Stimulated activated effector memory CD8-positive, alpha-beta T cell treated with anti-CD3 and anti-CD28 coated beads, Interleukin-12 subunit alpha, Interleukin-12 subunit beta, amount 100 ng/mL, for 72 hours (primary cell): ENCODE measurements at regions not wholly inside any gene's neighbourhood (a gene's known extent, or its start where the extent isn't known, plus 50 kb on each side); places are given as distances from the start of the nearest gene placed in this dataset.
"Not testable (repeated sequence)": the region's sequence is repeated elsewhere in the genome, so short reads cannot be mapped to it uniquely, and the experiment has no call there.

Source experiments
- ATAC-seq: fragments of 150-1000 bp; cut with Tn5 transposase; 2 replicates; pipeline ENCODE4 v1.10.0; 2021
- DNase-seq, 2 donors: peaks; one replicate each; pipeline ENCODE4 v3.0.0; 2021 to 2022; ENCODE audit warnings: low spot score in 2 of 2
- H3K27ac Mint-ChIP-seq: one replicate; pipeline ENCODE4 v1.8.0; 2022; ENCODE audit warnings: mild to moderate bottlenecking, mixed read lengths
- H3K36me3 Mint-ChIP-seq: one replicate; pipeline ENCODE4 v1.8.0; 2022; ENCODE audit warnings: mild to moderate bottlenecking, mixed read lengths
- H3K4me1 Mint-ChIP-seq: one replicate; pipeline ENCODE4 v1.8.0; 2022; ENCODE audit warnings: mixed read lengths
- H3K4me3 Mint-ChIP-seq: one replicate; pipeline ENCODE4 v1.8.0; 2022; ENCODE audit warnings: mild to moderate bottlenecking, mixed read lengths
- H3K9me3 Mint-ChIP-seq: one replicate; pipeline ENCODE4 v1.8.0; 2022; ENCODE audit warnings: mixed read lengths

DNA sequence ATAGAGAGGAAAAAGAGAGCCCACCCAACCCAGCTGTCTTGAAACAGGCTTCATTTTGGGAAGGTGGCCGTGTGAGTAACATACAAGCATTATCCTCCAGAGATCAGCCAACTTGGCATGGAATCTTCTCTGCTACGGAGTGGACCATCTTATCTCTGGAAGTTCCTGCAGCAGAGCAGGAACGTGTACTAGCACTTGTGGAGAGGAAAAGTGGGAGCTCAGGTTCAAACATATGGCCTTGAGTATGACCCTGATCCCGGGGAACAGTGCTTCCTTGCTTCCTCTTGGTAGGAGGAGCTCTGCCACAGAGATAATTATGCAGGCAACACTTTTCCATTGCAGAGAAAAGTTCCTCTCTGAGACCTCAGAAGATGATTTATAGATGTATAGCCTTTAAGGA lies 490.4 kb upstream of the ACO1 start:
- DNase-seq (no peak), ATAC-seq (no peak)
- Mint-ChIP-seq H3K4me3 (no peak overlapping the region), H3K36me3 (no peaks in the 10 kb centered on the region), H3K27ac (no peak overlapping the region), H3K4me1 (no peaks in the 10 kb centered on the region), H3K9me3 (peaks cover 3% of the 10 kb centered on the region)

GRCh38 chr9:31908158-31908890 lies 476.1 kb upstream of the ACO1 start:
- DNase-seq (no peak), ATAC-seq (no peak)
- peaks cover 4% of the 10 kb centered on the region for H3K4me1 Mint-ChIP-seq
- H3K9me3 Mint-ChIP-seq = no peaks in the 10 kb centered on the region
- no peak overlapping the region for H3K4me3 Mint-ChIP-seq
- H3K27ac Mint-ChIP-seq = no peak overlapping the region
- no peaks in the 10 kb centered on the region for H3K36me3 Mint-ChIP-seq

DNA sequence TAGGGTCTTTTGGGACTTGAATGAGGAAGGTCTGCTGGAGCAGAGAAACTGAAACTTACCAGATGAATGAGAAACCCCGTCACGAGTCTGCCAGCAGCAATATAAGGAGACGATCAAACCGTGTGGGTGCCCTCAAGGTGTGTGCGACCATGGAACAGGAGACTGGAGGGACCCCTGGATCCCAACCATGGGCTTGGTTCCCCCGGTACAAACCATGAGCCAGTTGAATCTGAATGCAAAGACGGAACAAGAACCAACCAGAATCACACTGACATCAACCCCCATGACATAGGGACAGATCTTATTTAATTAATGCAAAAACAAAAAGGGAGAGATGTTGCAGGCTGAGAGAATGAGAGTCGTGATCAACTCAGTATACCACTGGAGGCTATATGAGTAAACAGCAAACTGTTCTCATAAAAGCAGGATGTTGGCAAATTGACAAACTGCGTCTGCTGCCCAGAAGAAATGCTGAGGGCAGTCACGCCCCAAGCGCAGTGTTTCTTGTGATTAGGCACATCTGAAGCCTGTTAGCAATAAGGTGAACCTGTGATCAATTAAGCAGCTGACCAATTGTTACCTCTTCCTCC lies 475.5 kb upstream of the ACO1 start:
- no peaks in the 10 kb centered on the region for H3K36me3 Mint-ChIP-seq
- ATAC-seq = no peak
- DNase-seq = no peak
- H3K27ac Mint-ChIP-seq = no peak overlapping the region
- no peaks in the 10 kb centered on the region for H3K9me3 Mint-ChIP-seq
- peaks cover 4% of the 10 kb centered on the region for H3K4me1 Mint-ChIP-seq
- H3K4me3 Mint-ChIP-seq = no peak overlapping the region

GRCh38 chr9:31912636-31913035 lies 471.8 kb upstream of the ACO1 start:
- no peak overlapping the region for H3K27ac Mint-ChIP-seq
- ATAC-seq (no peak), DNase-seq (no peak)
- no peaks in the 10 kb centered on the region for H3K36me3 Mint-ChIP-seq
- no peak overlapping the region for H3K4me3 Mint-ChIP-seq
- peaks cover 4% of the 10 kb centered on the region for H3K4me1 Mint-ChIP-seq
- H3K9me3 Mint-ChIP-seq = no peaks in the 10 kb centered on the region

- no peak overlapping the region for H3K27ac Mint-ChIP-seq
- ATAC-seq (no peak), DNase-seq (no peak)
- H3K4me3 Mint-ChIP-seq = no peak overlapping the region
- no peaks in the 10 kb centered on the region for H3K36me3 Mint-ChIP-seq
- no peaks in the 10 kb centered on the region for H3K4me1 Mint-ChIP-seq
- H3K9me3 Mint-ChIP-seq = peaks cover 3% of the 10 kb centered on the region
Observed at GRCh38 chr9:31916591-31917241, 467.7 kb upstream of the ACO1 start.

DNA sequence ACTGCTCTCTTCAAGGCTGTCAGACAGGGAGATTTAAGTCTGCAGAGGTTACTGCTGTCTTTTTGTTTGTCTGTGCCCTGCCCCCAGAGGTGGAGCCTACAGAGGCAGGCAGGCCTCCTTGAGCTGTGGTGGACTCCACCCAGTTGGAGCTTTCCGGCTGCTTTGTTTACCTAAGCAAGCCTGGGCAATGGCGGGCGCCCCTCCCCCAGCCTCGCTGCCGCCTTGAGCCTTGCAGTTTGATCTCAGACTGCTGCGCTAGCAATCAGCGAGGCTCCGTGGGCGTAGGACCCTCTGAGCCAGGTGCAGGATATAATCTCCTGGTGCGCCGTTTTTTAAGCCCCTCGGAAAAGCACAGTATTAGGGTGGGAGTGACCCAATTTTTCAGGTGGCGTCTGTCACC lies 446.7 kb upstream of the ACO1 start:
- not testable (repeated sequence) for DNase-seq, H3K4me1 Mint-ChIP-seq, H3K9me3 Mint-ChIP-seq, H3K4me3 Mint-ChIP-seq, H3K36me3 Mint-ChIP-seq, H3K27ac Mint-ChIP-seq, ATAC-seq

DNA sequence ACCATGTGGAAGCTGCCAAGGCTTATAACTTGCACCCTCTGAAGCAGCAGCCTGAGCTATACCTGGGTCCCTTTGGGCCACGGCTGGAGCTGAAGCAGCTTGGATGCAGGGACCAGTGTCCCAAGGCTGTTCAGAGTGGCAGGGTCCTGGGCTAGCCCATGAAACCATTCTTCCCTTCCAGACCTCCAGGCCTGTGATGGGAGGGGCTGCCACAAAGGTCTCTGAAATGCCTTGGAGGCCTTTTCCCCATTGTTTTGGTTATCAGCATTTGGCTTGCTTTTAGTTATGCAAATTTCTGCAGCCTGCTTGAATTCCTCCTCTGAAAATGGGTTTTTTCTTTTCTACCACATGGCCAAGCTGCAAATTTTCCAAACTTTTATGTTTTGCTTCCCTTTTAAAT lies 433.7 kb upstream of the ACO1 start:
- ATAC-seq (no peak), DNase-seq (no peak)
- no peaks in the 10 kb centered on the region for H3K36me3 Mint-ChIP-seq
- no peak overlapping the region for H3K4me3 Mint-ChIP-seq
- no peaks in the 10 kb centered on the region for H3K9me3 Mint-ChIP-seq
- H3K27ac Mint-ChIP-seq = no peak overlapping the region
- H3K4me1 Mint-ChIP-seq = no peaks in the 10 kb centered on the region

GRCh38 chr9:31958572-31958971 lies 425.9 kb upstream of the ACO1 start:
- H3K4me3 Mint-ChIP-seq = no peak overlapping the region
- H3K4me1 Mint-ChIP-seq = no peaks in the 10 kb centered on the region
- DNase-seq (no peak), ATAC-seq (no peak)
- H3K36me3 Mint-ChIP-seq = no peaks in the 10 kb centered on the region
- no peak overlapping the region for H3K27ac Mint-ChIP-seq
- peaks cover 18% of the 10 kb centered on the region for H3K9me3 Mint-ChIP-seq

GRCh38 chr9:31969552-31969951 lies 414.9 kb upstream of the ACO1 start:
- Mint-ChIP-seq H3K9me3 (peaks cover 6% of the 10 kb centered on the region), H3K4me1 (no peaks in the 10 kb centered on the region), H3K36me3 (no peaks in the 10 kb centered on the region), H3K4me3 (no peak overlapping the region), H3K27ac (no peak overlapping the region)
- ATAC-seq = no peak
- DNase-seq = no peak

- no peaks in the 10 kb centered on the region for H3K36me3 Mint-ChIP-seq
- no peak for ATAC-seq
Observed at GRCh38 chr9:31983895-31984294, 400.5 kb upstream of the ACO1 start.

GRCh38 chr9:31996331-31996730 lies 388.1 kb upstream of the ACO1 start:
- DNase-seq (no peak), ATAC-seq (no peak)
- H3K4me3 Mint-ChIP-seq = no peak overlapping the region
- peaks cover 2% of the 10 kb centered on the region for H3K9me3 Mint-ChIP-seq
- H3K36me3 Mint-ChIP-seq = no peaks in the 10 kb centered on the region
- no peak overlapping the region for H3K27ac Mint-ChIP-seq
- H3K4me1 Mint-ChIP-seq = no peaks in the 10 kb centered on the region

More at GRCh38 chr9:31983895-31984294, 400.5 kb upstream of the ACO1 start:
- peaks cover 9% of the 10 kb centered on the region for H3K9me3 Mint-ChIP-seq
- H3K4me3 Mint-ChIP-seq = no peak overlapping the region
- H3K27ac Mint-ChIP-seq = no peak overlapping the region
- no peak for DNase-seq
- no peaks in the 10 kb centered on the region for H3K4me1 Mint-ChIP-seq

DNA sequence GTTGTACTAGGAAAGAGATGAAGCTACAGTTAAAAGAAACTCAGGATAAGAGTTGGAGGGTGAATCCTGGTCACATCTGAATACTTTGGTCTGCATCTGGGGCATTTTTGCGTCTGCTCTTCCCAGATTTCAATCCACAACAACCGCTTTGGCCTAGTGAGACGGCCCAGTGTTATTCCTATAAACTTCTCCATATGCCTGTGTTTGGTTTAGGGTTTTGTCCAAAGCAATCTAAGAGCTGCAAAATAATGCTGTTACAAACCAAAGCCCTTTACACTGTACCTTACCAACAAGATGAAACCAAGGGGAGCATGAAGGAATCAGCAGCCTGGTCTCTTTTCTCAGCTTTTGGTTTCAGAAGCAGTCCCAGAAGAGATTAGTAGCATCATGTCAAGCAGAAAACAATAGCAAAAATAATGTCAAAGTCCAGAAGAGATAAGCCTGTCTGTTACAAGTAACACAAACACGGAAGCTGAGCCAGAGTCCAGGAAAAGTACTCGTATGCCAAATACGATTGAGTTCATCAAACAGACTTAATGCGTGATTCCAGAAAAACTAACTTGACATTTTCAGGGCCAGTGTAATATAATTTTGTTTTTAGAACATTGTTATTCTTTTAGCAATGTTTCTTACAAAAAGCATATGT lies 379.9 kb upstream of the ACO1 start:
- Mint-ChIP-seq H3K4me1 (no peaks in the 10 kb centered on the region), H3K9me3 (no peaks in the 10 kb centered on the region), H3K4me3 (no peak overlapping the region), H3K36me3 (no peaks in the 10 kb centered on the region), H3K27ac (no peak overlapping the region)
- DNase-seq (no peak), ATAC-seq (no peak)

- ATAC-seq (no peak), DNase-seq (no peak)
- H3K36me3 Mint-ChIP-seq = no peaks in the 10 kb centered on the region
- H3K4me1 Mint-ChIP-seq = no peaks in the 10 kb centered on the region
- peaks cover 3% of the 10 kb centered on the region for H3K9me3 Mint-ChIP-seq
- no peak overlapping the region for H3K4me3 Mint-ChIP-seq
- H3K27ac Mint-ChIP-seq = no peak overlapping the region
Observed at GRCh38 chr9:32010322-32010721, 374.1 kb upstream of the ACO1 start.

GRCh38 chr9:32011049-32011448 lies 373.4 kb upstream of the ACO1 start:
- no peaks in the 10 kb centered on the region for H3K4me1 Mint-ChIP-seq
- DNase-seq (no peak), ATAC-seq (peak; percentile 37)
- H3K27ac Mint-ChIP-seq = no peak overlapping the region
- no peak overlapping the region for H3K4me3 Mint-ChIP-seq
- H3K9me3 Mint-ChIP-seq = peaks cover 3% of the 10 kb centered on the region
- no peaks in the 10 kb centered on the region for H3K36me3 Mint-ChIP-seq

- Mint-ChIP-seq H3K4me1 (no peaks in the 10 kb centered on the region), H3K9me3 (peaks cover 3% of the 10 kb centered on the region), H3K36me3 (no peaks in the 10 kb centered on the region), H3K27ac (no peak overlapping the region), H3K4me3 (no peak overlapping the region)
- no peak for DNase-seq
- ATAC-seq = no peak
Observed at GRCh38 chr9:32015795-32016194, 368.6 kb upstream of the ACO1 start.

DNA sequence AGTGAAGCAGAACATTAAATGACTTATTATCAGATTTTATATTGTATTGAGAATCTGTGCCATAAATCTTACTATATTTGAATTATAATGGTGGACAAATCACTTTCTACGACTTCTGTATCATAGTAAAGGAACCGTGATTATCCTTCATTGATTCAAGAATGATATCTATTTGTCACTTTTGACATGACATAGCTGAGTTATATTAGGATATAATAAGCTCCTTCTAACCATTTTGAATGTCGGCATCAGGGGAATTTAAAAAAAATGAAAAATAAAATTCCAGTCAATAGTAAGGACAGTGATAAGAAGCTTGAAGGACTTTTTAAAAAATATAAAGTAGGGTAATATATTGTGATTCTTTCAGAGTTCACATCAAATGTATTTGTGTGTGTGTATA lies 338.9 kb upstream of the ACO1 start:
- no peak overlapping the region for H3K4me3 Mint-ChIP-seq
- ATAC-seq = no peak

More for the DNA sequence above, 338.9 kb upstream of the ACO1 start:
- no peaks in the 10 kb centered on the region for H3K4me1 Mint-ChIP-seq
- H3K27ac Mint-ChIP-seq = no peak overlapping the region
- no peaks in the 10 kb centered on the region for H3K9me3 Mint-ChIP-seq
- DNase-seq = no peak
- no peaks in the 10 kb centered on the region for H3K36me3 Mint-ChIP-seq
